HCT116 (cell line): ENCODE measurements at regions not wholly inside any gene's neighbourhood (a gene's known extent, or its start where the extent isn't known, plus 50 kb on each side); places are given as distances from the start of the nearest gene placed in this dataset.

Experiments
- ATF3 ChIP-seq: IDR thresholded peaks from 2 replicates; pipeline ENCODE4 v1.6.1; 2012
- EZH2phosphoT487 ChIP-seq: fragments of 200-600 bp; IDR thresholded peaks from 2 replicates; pipeline ENCODE4 v1.6.1; 2018; ENCODE audit warnings: antibody characterized with exemption, borderline replicate concordance
- JUND ChIP-seq: IDR thresholded peaks from 2 replicates; pipeline ENCODE4 v1.6.1; 2012
- POLR2A ChIP-seq: IDR thresholded peaks from 2 replicates; pipeline ENCODE4 v1.7.0; 2011; ENCODE audit warnings: borderline replicate concordance; ENCODE audit not compliant: insufficient read depth, insufficient read length; ENCODE audit errors: extremely low read depth
- POLR2AphosphoS5 ChIP-seq: IDR thresholded peaks from 2 replicates; pipeline ENCODE4 v1.6.1; 2011; ENCODE audit warnings: mild to moderate bottlenecking, low read depth, low read length, moderate library complexity
- REST ChIP-seq: IDR thresholded peaks from 2 replicates; pipeline ENCODE4 v1.6.1; 2012; ENCODE audit warnings: low read depth
- SIN3A ChIP-seq: IDR thresholded peaks from 2 replicates; pipeline ENCODE4 v1.6.1; 2012; ENCODE audit warnings: low read depth
- SP1 ChIP-seq: IDR thresholded peaks from 2 replicates; pipeline ENCODE4 v1.6.1; 2012; ENCODE audit warnings: low read depth
- SRF ChIP-seq: IDR thresholded peaks from 2 replicates; pipeline ENCODE4 v1.6.1; 2012; ENCODE audit warnings: low read depth
- TCF7L2 ChIP-seq: IDR thresholded peaks from 2 replicates; pipeline ENCODE4 v1.7.0; 2011; ENCODE audit warnings: borderline replicate concordance, inconsistent platforms; ENCODE audit not compliant: insufficient read depth, insufficient read length; ENCODE audit errors: extremely low read depth
- ZNF274 ChIP-seq: fragments of 200-500 bp; sonication (Bioruptor generic); IDR thresholded peaks from 2 replicates; pipeline ENCODE4 v1.6.1; 2014; ENCODE audit warnings: mild to moderate bottlenecking, low read depth, low read length, inconsistent platforms
- TF ChIP-seq, protein P1 (sequence below), 3 experiments: fragments of 200-600 bp in 1 of 3; sonication (generic) in 1 of 3; IDR thresholded peaks in 2 of 3; conservative IDR thresholded peaks in 1 of 3; 2 replicates each; pipeline ENCODE4 v1.5.1; 2012 to 2017; ENCODE audit warnings: low read depth in 2 of 3, low read length in 2 of 3, antibody characterized with exemption in 1 of 3, borderline replicate concordance in 1 of 3, control low read depth in 1 of 3, mild to moderate bottlenecking in 1 of 3, mixed read lengths in 1 of 3, mixed run types in 1 of 3, moderate library complexity in 1 of 3; ENCODE audit not compliant: insufficient read depth in 1 of 3
- TF ChIP-seq, protein P2 (sequence below): IDR thresholded peaks from 2 replicates; pipeline ENCODE4 v1.6.1; 2011; ENCODE audit warnings: mild to moderate bottlenecking, low read length, moderate library complexity; ENCODE audit not compliant: insufficient replicate concordance; ENCODE audit errors: extremely low read depth

GRCh38 chr2:199111458-199111857 lies 346.3 kb downstream of the SATB2 start:
- TF ChIP-seq, protein P1, sequence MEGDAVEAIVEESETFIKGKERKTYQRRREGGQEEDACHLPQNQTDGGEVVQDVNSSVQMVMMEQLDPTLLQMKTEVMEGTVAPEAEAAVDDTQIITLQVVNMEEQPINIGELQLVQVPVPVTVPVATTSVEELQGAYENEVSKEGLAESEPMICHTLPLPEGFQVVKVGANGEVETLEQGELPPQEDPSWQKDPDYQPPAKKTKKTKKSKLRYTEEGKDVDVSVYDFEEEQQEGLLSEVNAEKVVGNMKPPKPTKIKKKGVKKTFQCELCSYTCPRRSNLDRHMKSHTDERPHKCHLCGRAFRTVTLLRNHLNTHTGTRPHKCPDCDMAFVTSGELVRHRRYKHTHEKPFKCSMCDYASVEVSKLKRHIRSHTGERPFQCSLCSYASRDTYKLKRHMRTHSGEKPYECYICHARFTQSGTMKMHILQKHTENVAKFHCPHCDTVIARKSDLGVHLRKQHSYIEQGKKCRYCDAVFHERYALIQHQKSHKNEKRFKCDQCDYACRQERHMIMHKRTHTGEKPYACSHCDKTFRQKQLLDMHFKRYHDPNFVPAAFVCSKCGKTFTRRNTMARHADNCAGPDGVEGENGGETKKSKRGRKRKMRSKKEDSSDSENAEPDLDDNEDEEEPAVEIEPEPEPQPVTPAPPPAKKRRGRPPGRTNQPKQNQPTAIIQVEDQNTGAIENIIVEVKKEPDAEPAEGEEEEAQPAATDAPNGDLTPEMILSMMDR (IDR thresholded peaks at IDR 0.05 in 2 of 3, conservative IDR thresholded peaks at IDR 0.05 in 1 of 3; ENCODE audit: borderline replicate concordance in 1 of 3, insufficient read depth in 1 of 3, low read depth in 2 of 3, low read length in 2 of 3), result no peak
- TF ChIP-seq SIN3A (no peak), POLR2AphosphoS5 (no peak), ZNF274 (no peak), ATF3 (no peak), EZH2phosphoT487 (no peak), POLR2A (no peak), TCF7L2 (no peak), JUND (no peak), SRF (no peak), REST (no peak), SP1 (no peak)
- TF ChIP-seq, protein P2, sequence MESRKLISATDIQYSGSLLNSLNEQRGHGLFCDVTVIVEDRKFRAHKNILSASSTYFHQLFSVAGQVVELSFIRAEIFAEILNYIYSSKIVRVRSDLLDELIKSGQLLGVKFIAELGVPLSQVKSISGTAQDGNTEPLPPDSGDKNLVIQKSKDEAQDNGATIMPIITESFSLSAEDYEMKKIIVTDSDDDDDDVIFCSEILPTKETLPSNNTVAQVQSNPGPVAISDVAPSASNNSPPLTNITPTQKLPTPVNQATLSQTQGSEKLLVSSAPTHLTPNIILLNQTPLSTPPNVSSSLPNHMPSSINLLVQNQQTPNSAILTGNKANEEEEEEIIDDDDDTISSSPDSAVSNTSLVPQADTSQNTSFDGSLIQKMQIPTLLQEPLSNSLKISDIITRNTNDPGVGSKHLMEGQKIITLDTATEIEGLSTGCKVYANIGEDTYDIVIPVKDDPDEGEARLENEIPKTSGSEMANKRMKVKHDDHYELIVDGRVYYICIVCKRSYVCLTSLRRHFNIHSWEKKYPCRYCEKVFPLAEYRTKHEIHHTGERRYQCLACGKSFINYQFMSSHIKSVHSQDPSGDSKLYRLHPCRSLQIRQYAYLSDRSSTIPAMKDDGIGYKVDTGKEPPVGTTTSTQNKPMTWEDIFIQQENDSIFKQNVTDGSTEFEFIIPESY, result no peak
